Stimulated activated CD4-positive, alpha-beta T cell treated with anti-CD3 and anti-CD28 coated beads, TNF-alpha, amount 100 ng/mL, for 1 hour (primary cell): ENCODE measurements at regions not wholly inside any gene's neighbourhood (a gene's known extent, or its start where the extent isn't known, plus 50 kb on each side); places are given as distances from the start of the nearest gene placed in this dataset.

Experiments used
- DNase-seq, 3 donors: peaks; one replicate each; pipeline ENCODE4 v3.0.0-alpha.2; 2020; ENCODE audit warnings: low read depth in 3 of 3, low spot score in 1 of 3

DNA sequence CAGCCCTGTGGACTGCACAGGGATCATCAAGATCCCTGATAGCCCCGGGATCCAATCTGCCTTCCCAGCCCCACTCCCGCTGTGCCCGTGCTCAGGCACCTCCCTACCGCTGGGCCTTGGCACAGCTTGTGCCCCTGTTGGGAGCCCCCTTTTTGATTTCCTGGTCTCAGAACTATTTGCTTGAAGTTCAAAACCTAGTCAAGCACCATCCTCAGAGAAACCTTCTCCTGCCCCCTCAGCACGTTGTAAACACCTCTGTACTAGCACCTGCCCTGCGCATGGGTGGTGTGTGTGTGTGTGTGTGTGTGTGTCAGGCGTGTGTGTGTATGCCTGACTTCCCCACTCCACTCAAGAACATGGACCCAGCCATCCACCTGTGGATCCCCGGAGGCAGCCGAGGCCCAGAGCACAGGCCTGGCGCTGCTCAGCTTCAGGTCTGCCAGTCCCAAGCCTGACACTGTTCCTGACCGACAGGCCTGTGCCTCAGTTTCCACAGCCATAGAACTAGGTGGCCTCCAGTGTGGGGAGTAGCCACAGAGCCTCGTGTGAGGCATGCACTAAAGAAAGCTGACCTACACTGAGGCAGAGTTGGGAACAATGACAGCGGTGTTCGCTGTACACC lies 65.5 kb downstream of the ADRA2C start:
- DNase-seq, result no peak

DNA sequence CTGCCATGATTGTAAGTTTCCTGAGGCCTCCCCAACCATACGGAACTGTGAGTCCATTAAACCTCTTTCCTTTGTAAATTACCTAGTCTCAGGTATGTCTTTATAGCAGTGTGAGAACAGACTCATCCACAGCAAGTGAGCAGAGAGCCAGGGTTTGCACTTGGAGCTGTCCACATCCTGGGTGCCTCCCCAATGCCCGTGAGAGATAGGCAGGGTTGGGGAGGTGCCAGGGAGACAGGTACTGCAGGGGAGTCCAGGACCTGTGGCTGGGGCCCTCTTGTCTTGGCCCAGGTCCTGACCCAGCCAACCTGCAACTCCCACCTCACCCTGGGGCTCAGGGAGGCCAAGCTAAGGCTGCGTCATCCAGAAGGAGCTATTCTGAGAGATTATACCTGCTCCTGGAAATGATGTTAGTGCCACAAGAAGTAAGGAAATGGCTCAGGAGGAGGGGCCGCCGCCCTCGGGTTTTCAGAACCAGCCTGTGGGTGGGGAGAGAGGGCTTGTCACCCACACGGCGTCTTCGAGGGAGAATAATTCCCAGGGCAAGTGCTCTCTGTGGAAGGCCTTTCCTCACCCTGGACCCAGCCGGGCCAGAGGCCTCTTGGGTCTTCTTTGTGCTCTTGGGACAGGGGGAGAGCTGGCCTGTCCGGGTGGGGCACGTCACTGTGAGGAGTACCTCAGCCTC lies 66.5 kb downstream of the ADRA2C start:
- DNase-seq, result no peak

DNA sequence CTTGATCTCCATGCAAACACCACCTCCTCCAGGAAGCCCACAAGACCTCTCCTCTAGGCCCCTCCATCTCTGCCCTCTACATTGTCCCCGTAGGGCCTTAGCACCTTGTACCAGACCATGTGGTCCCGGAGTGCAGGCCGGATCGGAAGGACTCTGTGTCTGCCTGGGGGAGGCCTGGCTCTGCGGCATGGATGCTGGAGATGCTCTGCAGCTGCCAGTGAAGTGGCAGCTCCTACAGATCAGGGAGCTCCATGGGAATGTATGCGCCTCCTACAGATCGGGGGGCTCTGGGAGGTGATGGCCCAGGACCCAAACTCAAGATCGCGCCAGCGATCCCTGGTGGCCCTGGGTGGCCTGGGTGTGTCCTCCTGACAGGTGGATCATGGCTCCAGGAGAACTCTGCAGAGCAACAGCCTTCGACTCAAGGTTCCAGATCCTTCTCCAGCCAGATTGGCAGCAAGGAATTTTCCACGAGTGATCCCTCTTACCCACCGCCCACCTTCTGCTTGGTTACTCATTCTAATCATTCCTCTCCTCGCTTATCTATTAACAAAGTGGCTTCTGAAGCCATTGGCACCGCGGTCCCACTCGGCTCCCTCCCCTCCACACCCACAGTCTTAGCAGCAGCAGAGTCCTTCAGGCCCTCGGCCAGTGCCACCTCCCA lies 67.3 kb downstream of the ADRA2C start:
- DNase-seq, result no peak

DNA sequence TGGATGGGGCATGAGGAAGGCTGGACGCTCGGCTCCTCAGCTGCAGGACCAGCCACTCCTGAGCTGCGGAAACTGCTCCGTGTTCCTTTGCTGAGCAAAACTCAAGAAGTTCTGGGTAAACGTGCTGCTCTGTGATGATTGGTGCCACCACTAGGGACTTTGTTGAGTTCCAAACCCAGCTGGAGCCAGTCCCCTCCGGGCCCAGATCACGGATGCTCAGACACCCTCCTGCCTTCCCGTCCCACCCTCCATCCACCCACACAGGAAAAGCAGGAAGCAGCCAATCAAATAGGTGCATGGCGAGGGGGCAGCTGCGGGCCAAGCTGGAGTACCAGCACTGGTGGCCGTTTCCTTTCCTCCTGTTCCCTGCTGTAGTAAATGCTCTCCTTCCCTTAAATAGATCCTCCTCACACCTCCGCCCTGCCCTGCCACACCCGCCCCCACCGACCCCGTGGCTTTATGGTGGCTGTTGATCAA lies 68.0 kb downstream of the ADRA2C start:
- DNase-seq, result no peak

DNA sequence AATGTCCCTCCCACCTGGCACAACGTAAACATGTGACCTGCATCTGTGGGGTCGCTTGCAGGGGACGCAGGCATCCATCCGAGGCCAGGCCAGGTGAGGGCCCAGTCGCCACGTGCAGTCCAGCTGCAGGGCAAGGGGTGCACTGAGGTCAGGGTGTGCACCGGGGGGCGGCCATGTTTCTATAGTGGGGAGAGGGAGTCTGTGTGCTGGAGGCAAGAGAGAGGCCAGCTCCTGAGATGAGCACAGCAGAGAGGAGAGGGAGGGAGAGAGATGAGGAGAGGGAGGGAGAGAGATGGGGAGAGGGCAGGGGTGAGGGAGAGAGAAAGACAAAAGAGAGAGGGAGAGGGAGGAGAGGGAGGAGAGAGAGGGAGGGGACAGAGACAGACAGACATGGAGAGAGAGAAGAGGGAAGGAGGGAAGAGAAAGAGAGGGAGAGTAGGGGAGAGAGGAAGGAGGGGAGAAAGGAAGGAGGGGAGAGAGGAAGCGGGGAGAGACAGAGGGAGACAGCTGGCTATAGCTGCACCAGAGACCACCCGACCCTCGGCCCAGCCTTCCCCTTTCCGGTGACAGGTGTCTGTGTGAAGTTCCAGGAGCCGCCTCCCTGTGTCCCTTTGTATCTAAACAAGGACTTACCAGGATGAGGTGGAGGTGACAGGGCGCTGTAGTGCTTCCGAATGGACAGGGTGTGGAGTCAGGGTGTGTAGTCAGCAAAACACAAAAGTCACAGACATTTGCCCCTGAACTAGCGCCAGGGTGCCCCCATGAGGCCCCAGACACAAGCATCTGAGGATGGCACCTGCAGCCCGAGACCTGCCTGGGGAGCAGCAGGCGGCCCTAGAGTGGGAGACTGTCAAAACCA lies 68.7 kb downstream of the ADRA2C start:
- DNase-seq, result no peak

DNA sequence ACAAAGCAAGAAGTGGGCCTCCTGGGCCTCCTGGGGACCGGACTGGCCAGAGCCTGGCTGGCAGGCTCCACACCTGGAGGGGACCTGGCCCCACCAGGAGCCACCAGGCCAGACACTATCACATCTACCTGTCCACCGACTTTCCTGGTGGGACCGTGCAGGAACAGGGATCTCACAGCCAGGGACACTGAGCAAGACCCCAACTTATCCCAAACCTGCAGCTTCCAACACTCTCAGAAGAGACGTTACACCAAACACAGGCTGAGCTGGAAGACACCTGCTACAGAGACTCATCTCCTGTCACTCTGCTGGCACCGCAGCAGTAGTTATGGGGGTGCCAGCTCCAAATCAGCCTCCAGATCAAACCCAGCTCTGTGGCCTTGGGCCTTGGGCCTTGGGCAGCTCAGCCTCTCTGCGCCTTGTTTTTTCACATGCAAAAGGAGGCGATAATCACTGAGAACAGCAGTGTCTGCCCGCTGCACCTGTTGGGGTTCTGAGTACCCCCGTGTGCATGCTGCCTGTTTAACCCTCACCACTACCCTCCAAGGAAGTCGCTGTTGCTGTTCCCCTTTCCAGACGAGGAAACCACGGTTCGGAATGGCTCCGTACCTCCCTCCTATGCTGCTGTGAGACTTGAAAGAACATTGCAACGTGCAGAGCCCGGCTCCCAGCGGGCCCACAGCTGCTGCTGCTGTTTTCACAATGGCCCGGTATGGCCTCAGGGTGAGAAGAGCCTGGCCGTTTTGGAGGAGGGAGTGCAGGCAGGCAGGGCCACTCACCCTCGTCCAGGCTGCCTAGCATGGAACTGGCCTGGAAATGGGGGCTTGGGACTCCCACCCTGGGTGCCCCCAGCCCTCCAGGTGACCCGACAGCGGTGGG lies 69.6 kb downstream of the ADRA2C start:
- no peak for DNase-seq

DNA sequence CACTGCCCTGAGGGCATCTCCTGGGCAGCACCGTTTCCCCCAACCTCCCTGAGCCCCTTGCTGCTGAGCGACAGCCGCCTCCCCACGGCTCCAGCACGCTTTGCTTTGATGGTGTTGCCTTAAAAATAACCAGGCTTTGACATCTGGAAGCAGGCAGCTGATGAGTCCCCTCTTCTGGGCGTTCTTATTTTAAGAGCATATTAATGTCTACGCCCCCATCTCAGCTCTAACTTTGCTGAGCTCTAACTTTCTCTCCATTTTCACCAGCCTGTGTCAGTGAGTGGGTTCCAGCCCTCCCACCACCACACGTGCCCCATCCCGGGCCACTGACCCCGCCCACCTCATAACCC lies 70.2 kb downstream of the ADRA2C start:
- DNase-seq, result no peak

DNA sequence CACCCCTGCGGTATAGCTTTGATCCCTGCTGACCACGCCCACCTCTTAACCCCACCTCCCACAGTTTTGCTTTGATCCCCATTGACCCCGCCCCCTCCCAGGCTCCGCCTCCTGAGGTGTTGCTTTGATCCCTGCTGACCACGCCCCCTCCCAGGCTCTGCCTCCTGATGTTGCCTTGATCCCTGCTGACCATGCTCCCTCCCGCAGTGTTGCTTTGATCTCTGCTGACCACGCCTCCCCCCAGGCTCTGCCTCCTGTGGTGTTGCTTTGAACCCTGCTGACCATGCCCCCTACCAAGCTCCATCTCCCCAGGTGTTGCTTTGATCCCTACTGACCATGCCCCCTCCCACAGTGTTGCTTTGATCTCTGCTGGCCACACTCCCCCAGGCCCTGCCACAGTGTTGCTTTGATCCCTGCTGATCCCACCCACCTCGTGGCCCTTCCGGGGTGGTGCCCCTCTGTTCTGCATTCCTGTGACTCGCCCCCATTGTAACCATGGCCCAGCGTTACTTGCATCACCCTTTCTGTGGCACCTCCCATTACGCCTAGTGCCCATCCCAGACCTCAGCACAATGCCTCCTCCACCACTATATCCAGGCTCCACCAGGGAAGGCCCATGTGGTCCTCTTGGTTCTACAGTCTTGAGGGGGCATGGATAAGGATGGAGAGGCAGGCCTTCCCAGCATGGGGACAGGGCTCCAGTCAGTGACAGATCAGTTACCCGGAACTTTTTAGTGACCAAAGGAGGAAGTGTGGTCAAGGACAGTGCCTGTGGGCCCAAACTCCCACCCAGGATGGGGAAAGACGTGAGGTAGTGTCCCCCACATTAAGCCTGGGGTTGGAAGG lies 70.8 kb downstream of the ADRA2C start:
- DNase-seq, result no peak

DNA sequence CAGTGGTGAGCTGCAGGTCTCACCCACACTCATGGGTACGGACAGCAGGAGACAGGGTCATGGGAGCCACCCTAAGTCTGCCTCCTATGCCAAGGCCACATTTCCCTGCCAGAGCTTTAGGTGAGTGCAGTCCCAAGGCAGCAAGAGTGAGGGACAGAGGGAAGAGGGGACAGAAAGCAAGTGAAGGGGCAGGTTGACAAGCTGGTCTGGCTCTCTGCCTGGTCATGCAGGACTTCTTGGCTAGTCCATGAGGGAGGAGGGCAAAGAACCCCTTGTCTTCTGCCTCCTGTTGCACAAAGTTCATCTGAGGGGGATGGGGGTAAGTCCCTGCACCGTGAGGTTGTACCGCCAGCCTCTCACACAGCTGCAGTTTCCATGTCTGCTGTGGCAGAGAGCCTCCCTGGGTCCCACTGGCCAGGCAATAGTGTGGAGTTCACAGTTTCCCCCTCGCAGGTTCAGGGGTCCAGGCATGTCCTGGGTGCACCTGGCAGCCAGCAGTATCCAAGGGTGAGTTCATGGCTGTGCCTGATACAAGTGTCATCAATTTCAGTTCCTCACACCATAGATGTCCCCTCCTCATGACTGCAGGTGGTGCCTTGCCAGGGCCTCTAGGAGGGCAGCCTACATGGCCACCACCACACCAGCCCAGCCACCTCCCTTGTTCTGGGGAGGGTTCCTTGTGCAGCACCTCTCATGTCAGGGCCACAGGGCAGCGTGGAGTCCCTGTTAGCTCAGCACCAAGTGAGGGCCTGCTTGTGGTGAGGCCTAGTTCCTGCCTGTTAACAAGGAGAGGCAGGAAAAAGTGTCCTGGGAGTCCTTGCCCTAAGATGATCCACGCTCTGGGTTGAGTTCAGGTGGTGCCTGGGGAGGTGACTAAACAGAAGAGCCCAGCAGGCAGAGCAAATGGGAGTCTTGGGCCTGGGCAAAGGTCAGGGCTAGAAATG lies 72.5 kb downstream of the ADRA2C start:
- DNase-seq, result no peak

DNA sequence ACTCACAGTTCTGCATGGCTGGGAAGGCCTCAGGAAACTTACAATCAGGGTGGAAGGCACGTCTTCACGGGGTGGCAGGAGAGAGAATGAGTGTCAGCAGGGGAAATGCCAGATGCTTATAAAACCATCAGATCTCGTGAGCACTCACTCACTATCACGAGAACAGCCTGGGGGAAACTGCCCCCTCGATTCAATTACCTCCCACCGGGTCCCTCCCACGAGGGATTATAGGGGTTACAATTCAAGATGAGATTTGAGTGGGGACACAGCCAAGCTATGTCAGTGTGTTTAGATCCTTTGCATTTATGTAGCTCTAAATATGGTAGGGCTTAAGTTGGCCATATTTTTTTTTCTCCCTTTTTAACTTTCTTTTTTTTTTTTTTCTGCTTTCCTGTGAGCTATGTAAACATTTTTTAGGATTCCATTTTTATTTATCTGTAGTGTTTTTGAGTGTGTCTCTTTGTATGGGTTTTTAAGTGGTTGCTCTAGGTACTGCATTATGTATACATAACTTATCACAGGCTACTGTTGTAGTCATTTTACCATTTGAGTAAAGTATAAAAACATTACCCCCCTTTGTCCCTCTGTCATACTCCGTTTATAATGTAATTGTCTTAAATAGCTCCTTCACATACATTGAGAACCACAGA lies 79.0 kb downstream of the ADRA2C start:
- no peak for DNase-seq

DNA sequence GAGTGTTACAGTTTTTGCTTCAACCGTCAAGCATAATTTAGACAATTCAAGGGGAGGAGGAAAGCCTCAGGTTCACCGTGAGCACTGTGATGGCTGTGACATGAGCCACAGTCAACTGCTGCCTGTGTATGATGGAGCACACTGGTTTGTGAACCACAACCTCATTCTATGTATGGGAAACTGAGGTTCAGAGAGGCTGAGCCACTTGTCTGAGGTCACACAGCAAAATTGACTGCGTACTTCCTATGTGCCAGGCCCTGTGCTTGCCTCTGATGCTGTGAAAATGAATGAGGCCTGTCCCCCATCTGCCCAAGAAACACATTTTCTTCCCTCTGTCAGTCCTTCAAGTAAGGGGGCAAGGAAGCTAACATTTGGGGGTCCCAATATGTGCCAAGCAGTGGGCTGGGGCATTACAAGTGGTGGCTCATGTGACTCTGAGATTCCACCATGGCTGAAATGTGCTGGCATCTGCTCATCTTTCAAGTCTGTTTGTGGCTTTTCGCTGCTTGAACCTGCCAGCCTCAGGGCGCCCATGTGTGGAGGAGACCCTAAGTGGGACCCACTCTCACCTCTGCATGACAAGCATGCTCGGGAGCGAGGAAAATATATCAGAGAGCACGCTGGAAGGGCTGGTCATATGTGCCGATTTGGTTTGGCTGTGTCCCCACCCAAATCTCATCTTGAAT lies 79.7 kb downstream of the ADRA2C start:
- no peak for DNase-seq

DNA sequence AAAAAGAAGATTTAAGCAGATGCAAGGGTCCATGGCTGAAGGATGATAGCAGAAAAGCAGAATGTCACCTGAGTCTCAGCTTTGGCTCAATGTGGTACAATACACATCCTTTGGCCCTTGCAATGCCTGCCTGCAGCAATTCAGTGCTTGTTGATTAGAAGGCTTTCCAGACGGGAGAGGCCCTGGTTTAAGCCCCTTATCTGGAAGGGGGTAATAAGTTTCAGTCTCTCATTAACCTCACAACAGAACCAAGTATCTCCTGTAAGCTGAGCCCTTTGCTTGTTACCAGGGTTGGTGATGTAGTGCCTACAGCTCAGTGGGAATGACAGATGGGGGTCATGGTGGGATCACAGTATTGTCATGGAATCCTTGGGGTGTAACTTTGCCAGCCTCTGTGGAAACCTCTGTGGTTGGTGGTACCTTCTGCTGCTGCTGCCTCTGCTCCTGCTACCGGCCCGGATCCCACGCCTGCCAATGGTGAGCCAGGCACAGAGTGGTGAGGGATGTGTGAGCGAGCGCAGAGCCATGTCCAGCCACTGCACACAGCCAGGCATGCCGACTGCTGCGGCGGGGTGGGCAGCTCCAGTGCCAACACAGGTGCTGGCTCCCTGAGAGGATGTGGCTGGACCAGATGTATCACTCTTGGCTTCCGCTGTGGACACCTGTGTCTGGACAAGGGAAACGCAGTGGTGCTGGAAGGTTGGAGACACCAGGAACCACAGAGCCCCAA lies 81.2 kb downstream of the ADRA2C start:
- DNase-seq, result no peak

DNA sequence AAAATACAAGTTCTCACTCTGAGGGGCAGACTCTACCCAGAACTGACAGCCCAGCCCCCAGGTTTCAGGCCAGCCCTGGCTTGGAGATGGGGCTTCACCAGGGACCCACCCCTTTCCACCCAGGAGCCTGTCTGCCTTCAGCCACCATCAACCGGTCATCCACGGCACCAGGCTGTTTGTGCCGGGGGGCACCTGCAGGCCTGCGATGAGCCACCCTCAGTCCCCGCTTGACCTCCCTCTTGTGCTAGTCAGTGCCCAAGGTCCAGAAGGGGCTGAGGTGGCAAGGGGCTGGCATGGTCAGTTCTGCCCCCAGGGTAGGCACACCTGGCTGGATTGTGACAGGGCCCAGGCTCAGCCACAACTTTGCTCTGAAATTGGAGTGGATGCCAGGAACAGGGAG lies 82.1 kb downstream of the ADRA2C start:
- no peak for DNase-seq

DNA sequence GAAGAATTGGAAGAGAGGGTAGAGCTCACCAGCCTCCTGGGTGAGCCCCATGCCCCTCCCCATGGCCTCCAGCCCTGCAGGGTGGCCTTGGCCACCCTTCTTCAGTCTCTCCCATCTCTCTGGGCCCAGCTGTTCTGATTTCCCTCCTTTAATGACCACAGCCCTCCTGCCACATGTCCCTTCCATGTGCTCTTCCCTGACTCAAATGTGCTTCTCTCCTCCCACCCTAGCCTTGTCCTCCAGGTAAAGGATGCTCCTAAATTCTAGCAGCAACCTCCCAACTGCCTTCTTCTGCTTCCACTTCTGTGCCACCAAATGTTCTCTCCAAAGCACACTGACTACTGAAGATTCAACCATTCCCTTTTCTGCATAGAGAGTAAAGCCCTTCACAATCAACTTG lies 83.0 kb downstream of the ADRA2C start:
- no peak for DNase-seq

DNA sequence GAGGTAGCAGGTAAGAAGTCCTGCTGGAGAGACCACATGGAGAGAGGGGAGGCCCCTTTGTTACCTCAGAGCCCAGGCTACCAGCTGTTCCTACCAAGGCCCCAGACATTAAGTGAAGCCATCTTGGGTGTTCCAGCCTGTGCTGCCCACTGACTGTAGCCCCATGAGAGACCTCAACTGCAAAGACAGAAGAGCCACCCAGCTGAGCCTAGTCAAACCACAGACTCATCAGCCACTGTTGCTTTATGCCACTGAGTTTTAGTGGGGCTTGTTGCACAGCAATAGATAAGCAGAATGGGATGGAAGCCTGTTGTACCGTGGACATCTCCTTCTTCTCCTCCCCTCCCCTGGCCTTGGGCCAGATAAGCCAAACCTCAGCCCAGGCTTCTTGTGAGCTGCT lies 83.9 kb downstream of the ADRA2C start:
- no peak for DNase-seq

DNA sequence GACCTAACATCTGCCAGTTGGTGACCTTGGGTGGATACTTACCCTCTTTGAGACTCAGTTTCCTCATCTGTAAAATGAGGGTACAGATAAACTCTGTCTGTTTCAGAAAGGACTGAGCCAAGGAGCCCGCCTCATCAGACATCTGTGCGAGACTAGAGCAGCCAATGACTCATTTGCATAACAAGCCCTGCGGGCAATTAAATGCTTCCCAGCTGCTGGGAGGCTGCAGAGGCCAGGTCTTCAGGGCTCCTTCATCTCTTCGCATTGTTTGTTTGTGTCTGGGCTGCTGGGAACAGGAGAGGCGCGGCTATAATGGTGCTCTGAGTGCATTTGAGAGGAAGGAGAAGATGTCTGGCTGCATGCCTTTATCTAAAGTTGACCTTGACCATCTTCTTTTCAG lies 85.0 kb downstream of the ADRA2C start:
- DNase-seq, result no peak

DNA sequence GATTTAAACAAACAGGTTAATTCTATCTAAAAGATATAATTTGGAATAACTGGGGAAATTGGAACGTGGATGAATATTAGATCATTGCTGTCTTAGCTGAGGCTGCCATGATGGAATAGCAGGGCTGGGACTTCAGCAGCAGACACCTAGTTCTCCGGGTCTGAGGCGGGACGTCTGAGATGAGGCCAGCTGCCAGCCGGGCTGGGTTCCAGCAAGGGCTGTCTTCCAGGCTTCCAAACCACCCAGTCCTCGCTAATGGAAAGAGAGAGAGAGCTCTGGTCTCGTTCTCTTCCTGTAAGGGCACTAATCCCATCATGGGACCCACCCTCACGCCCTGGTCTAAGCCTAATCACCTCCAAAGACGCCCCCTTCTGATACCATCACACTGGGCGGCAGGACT lies 85.7 kb downstream of the ADRA2C start:
- DNase-seq, result no peak
